Neural progenitor cell (in vitro differentiated cells): ENCODE measurements at regions not wholly inside any gene's neighbourhood (a gene's known extent, or its start where the extent isn't known, plus 50 kb on each side); places are given as distances from the start of the nearest gene placed in this dataset.

ENCODE experiments used
- DNase-seq: peaks from one replicate; pipeline ENCODE4 v3.0.0-alpha.2; 2016; ENCODE audit warnings: low spot score
- H2AFZ ChIP-seq: fragments of 200-600 bp; sonication (generic); replicated peaks from 2 replicates; pipeline ENCODE4 v1.6.1; 2016; ENCODE audit warnings: antibody characterized with exemption
- H3F3A ChIP-seq: fragments of 200-600 bp; sonication (generic); 2 replicates; pipeline ENCODE4 v1.6.1; 2016; ENCODE audit warnings: antibody characterized with exemption, low read depth
- H3K27ac ChIP-seq: fragments of 200-600 bp; sonication (generic); 2 replicates; pipeline ENCODE4 v1.5.1; 2016; ENCODE audit warnings: mild to moderate bottlenecking
- H3K27me3 ChIP-seq: fragments of 200-600 bp; sonication (generic); 2 replicates; pipeline ENCODE4 v1.6.1; 2016; ENCODE audit warnings: mild to moderate bottlenecking, moderate library complexity
- H3K36me3 ChIP-seq: fragments of 200-600 bp; sonication (generic); 2 replicates; pipeline ENCODE4 v1.5.1; 2016
- H3K4me1 ChIP-seq: fragments of 200-600 bp; sonication (generic); 2 replicates; pipeline ENCODE4 v1.6.1; 2016; ENCODE audit warnings: mixed run types
- H3K4me2 ChIP-seq: fragments of 200-600 bp; sonication (generic); 2 replicates; pipeline ENCODE4 v1.6.1; 2016
- H3K4me3 ChIP-seq: fragments of 200-600 bp; sonication (generic); 2 replicates; pipeline ENCODE4 v1.5.1; 2016
- H3K79me2 ChIP-seq: fragments of 200-600 bp; sonication (generic); 2 replicates; pipeline ENCODE4 v1.6.1; 2016; ENCODE audit warnings: low read depth
- H3K9ac ChIP-seq: fragments of 200-600 bp; sonication (generic); 2 replicates; pipeline ENCODE4 v1.6.1; 2016
- H3K9me3 ChIP-seq: fragments of 200-600 bp; sonication (generic); 2 replicates; pipeline ENCODE4 v1.5.1; 2016; ENCODE audit warnings: low read depth
- H4K20me1 ChIP-seq: fragments of 200-600 bp; sonication (generic); 2 replicates; pipeline ENCODE4 v1.6.1; 2016; ENCODE audit warnings: low read depth
- H3K27ac Mint-ChIP-seq: 3 replicates; pipeline ENCODE4 v1.8.0; 2021; ENCODE audit warnings: mixed read lengths
- H3K27me3 Mint-ChIP-seq: 2 replicates; pipeline ENCODE4 v1.8.0; 2022; ENCODE audit warnings: low read depth, mild to moderate bottlenecking, inconsistent platforms, moderate library complexity, mixed read lengths; ENCODE audit not compliant: insufficient read depth
- H3K36me3 Mint-ChIP-seq: 3 replicates; pipeline ENCODE4 v1.8.0; 2021; ENCODE audit warnings: mixed read lengths
- H3K4me1 Mint-ChIP-seq: 3 replicates; pipeline ENCODE4 v1.8.0; 2021; ENCODE audit warnings: mixed read lengths
- H3K4me3 Mint-ChIP-seq: 3 replicates; pipeline ENCODE4 v1.8.0; 2021; ENCODE audit warnings: mild to moderate bottlenecking, moderate library complexity, mixed read lengths
- H3K9me3 Mint-ChIP-seq: 3 replicates; pipeline ENCODE4 v1.8.0; 2020; ENCODE audit warnings: mixed read lengths
- EZH2 ChIP-seq: fragments of 200-600 bp; sonication (generic); IDR thresholded peaks from 2 replicates; pipeline ENCODE4 v1.6.1; 2017; ENCODE audit warnings: antibody characterized with exemption, mild to moderate bottlenecking, moderate library complexity
- EZH2phosphoT487 ChIP-seq: fragments of 200-600 bp; sonication (generic); IDR thresholded peaks from 2 replicates; pipeline ENCODE4 v1.6.1; 2017; ENCODE audit warnings: antibody characterized with exemption
- TF ChIP-seq, protein P1 (sequence below): fragments of 200-600 bp; sonication (generic); IDR thresholded peaks from 2 replicates; pipeline ENCODE4 v1.5.1; 2017; ENCODE audit warnings: antibody characterized with exemption, mild to moderate bottlenecking

DNA sequence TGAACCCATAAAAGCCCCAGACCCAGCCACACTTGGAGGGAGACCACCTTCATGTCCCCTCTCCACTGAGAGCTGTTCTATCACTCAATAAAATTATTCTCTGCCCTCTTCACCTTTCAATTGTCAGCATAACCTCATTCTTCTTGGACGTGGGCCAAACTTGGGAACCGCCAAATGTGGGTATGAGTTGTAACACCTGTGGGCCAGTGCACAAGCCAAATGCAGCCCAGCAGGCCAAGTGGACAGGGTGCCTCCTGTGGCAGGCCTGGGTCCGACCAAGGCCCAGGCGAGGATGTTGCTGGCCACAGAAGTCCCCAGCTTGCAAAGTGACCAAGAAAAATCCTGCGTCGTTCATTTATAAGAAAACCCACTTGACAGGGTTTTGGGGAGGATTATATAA is 621.2 kb downstream of the METTL15 start:
- Histone ChIP-seq H3K27me3 (no peaks in the 10 kb centered on the region), H3K9ac (no peak overlapping the region), H3F3A (no peaks in the 10 kb centered on the region), H3K79me2 (no peaks in the 10 kb centered on the region), H3K4me3 (no peak overlapping the region), H4K20me1 (no peaks in the 10 kb centered on the region), H2AFZ (no peak overlapping the region), H3K36me3 (no peaks in the 10 kb centered on the region), H3K4me2 (no peak overlapping the region), H3K4me1 (peaks cover 8% of the 10 kb centered on the region), H3K9me3 (no peaks in the 10 kb centered on the region), H3K27ac (no peak overlapping the region)
- H3K27ac Mint-ChIP-seq, result no peak overlapping the region
- TF ChIP-seq EZH2, result no peak
- TF ChIP-seq, protein P1, sequence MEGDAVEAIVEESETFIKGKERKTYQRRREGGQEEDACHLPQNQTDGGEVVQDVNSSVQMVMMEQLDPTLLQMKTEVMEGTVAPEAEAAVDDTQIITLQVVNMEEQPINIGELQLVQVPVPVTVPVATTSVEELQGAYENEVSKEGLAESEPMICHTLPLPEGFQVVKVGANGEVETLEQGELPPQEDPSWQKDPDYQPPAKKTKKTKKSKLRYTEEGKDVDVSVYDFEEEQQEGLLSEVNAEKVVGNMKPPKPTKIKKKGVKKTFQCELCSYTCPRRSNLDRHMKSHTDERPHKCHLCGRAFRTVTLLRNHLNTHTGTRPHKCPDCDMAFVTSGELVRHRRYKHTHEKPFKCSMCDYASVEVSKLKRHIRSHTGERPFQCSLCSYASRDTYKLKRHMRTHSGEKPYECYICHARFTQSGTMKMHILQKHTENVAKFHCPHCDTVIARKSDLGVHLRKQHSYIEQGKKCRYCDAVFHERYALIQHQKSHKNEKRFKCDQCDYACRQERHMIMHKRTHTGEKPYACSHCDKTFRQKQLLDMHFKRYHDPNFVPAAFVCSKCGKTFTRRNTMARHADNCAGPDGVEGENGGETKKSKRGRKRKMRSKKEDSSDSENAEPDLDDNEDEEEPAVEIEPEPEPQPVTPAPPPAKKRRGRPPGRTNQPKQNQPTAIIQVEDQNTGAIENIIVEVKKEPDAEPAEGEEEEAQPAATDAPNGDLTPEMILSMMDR, result no peak
- TF ChIP-seq EZH2phosphoT487, result no peak
- no peaks in the 10 kb centered on the region for H3K27me3 Mint-ChIP-seq
- H3K4me3 Mint-ChIP-seq, result no peak overlapping the region
- DNase-seq, result no peak
- no peaks in the 10 kb centered on the region for H3K9me3 Mint-ChIP-seq
- no peaks in the 10 kb centered on the region for H3K36me3 Mint-ChIP-seq
- H3K4me1 Mint-ChIP-seq, result no peaks in the 10 kb centered on the region

DNA sequence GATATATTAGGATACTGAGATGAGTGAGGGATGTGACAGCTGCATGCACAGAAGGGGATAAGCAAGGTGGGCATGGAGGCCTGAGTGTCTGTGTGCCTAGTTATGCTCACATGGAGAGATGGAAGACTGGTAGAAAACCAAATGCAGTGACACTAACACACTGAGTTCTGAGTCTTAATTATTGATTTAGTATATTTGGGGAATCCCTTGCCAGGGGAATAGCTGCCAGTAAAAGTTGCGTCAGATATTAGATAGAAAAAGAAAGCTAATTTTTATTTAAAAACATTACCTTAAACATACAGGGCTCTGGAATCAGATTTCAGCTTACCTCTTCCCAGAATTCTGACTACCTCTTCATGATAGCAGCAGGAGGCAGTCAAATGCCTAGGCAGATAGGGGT is 620.5 kb downstream of the METTL15 start:
- no peaks in the 10 kb centered on the region for H3K4me1 Mint-ChIP-seq
- H2AFZ ChIP-seq, result no peak overlapping the region
- H3K79me2 ChIP-seq, result no peaks in the 10 kb centered on the region
- H3K27me3 Mint-ChIP-seq, result no peaks in the 10 kb centered on the region
- no peaks in the 10 kb centered on the region for H3F3A ChIP-seq
- H3K36me3 Mint-ChIP-seq, result no peaks in the 10 kb centered on the region
- H3K4me3 ChIP-seq, result no peak overlapping the region
- H3K4me2 ChIP-seq, result no peak overlapping the region
- H3K36me3 ChIP-seq, result no peaks in the 10 kb centered on the region
- no peak overlapping the region for H3K4me3 Mint-ChIP-seq
- no peak for TF ChIP-seq EZH2phosphoT487
- peaks cover 8% of the 10 kb centered on the region for H3K4me1 ChIP-seq
- H3K9ac ChIP-seq, result no peak overlapping the region
- H3K9me3 Mint-ChIP-seq, result no peaks in the 10 kb centered on the region
- no peaks in the 10 kb centered on the region for H3K27me3 ChIP-seq
- H4K20me1 ChIP-seq, result no peaks in the 10 kb centered on the region
- no peaks in the 10 kb centered on the region for H3K9me3 ChIP-seq
- no peak overlapping the region for H3K27ac Mint-ChIP-seq
- no peak overlapping the region for H3K27ac ChIP-seq
- no peak for DNase-seq

DNA sequence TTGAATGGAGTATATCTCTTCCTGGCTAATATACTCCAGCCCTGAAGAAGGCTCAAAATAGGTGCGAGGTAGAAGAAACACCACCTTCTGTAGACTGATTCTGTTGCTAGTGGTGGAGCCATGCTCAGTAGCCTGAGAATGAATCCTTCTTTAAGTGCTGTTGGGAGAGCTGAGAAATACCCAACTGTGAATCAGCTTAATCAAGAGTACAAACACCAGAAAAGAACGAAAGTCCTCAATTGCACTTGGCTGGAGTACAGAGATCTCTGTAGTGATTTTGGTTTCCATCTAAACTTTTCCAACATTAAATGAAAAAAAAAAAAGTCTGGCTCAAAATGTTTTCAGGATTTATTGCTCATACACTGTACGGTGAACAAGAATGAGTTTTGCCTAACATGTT is 619.1 kb downstream of the METTL15 start:
- peaks cover 8% of the 10 kb centered on the region for H3K4me1 ChIP-seq
- TF ChIP-seq EZH2 (no peak), EZH2phosphoT487 (no peak)
- TF ChIP-seq, protein P1, result no peak
- H3K27me3 Mint-ChIP-seq, result no peaks in the 10 kb centered on the region
- no peaks in the 10 kb centered on the region for H3K4me1 Mint-ChIP-seq
- H3K4me2 ChIP-seq, result no peak overlapping the region
- no peak overlapping the region for H3K27ac Mint-ChIP-seq
- no peak overlapping the region for H3K9ac ChIP-seq
- no peaks in the 10 kb centered on the region for H3K27me3 ChIP-seq
- peak overlapping the region; percentile 6 for H2AFZ ChIP-seq
- no peak overlapping the region for H3K27ac ChIP-seq
- H3K9me3 Mint-ChIP-seq, result no peaks in the 10 kb centered on the region
- H3K4me3 ChIP-seq, result no peak overlapping the region
- no peaks in the 10 kb centered on the region for H3F3A ChIP-seq
- H3K36me3 ChIP-seq, result no peaks in the 10 kb centered on the region
- H4K20me1 ChIP-seq, result no peaks in the 10 kb centered on the region
- no peaks in the 10 kb centered on the region for H3K79me2 ChIP-seq
- H3K36me3 Mint-ChIP-seq, result no peaks in the 10 kb centered on the region
- H3K9me3 ChIP-seq, result no peaks in the 10 kb centered on the region
- H3K4me3 Mint-ChIP-seq, result no peak overlapping the region
- DNase-seq, result no peak

DNA sequence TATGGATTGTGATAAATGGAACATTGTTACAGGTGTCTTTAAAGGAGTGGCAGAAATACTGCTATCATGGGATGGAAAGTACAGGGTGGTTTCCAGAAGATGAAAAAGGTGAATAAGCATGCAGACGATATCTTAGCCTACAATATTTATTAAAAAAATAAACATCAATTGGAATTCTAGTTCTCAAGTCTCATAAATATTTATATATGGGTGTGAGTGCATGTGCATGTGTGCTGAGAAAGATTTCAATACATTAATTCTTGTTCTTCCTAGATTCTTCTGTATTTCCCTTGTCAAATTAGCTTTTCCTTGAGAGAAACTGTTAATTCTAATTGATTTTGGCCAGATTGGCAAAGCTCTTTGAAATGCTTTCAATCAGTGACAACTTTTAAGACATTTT is 618.2 kb downstream of the METTL15 start:
- H3K4me1 Mint-ChIP-seq, result no peaks in the 10 kb centered on the region
- H3K4me3 Mint-ChIP-seq, result no peak overlapping the region
- H3K36me3 ChIP-seq, result no peaks in the 10 kb centered on the region
- no peaks in the 10 kb centered on the region for H3K9me3 ChIP-seq
- no peaks in the 10 kb centered on the region for H3F3A ChIP-seq
- no peak overlapping the region for H3K4me2 ChIP-seq
- no peaks in the 10 kb centered on the region for H4K20me1 ChIP-seq
- H3K79me2 ChIP-seq, result no peaks in the 10 kb centered on the region
- no peak for DNase-seq
- no peaks in the 10 kb centered on the region for H3K9me3 Mint-ChIP-seq
- peaks cover 8% of the 10 kb centered on the region for H3K4me1 ChIP-seq
- H3K36me3 Mint-ChIP-seq, result no peaks in the 10 kb centered on the region
- H3K9ac ChIP-seq, result no peak overlapping the region
- no peaks in the 10 kb centered on the region for H3K27me3 Mint-ChIP-seq
- H3K27ac Mint-ChIP-seq, result no peak overlapping the region
- no peak for TF ChIP-seq EZH2
- TF ChIP-seq EZH2phosphoT487, result no peak
- TF ChIP-seq, protein P1, result no peak
- H3K4me3 ChIP-seq, result no peak overlapping the region
- H2AFZ ChIP-seq, result peak overlapping the region; percentile 6
- no peaks in the 10 kb centered on the region for H3K27me3 ChIP-seq
- H3K27ac ChIP-seq, result no peak overlapping the region
